KMS-11 (cell line): ENCODE measurements at regions not wholly inside any gene's neighbourhood (a gene's known extent, or its start where the extent isn't known, plus 50 kb on each side); places are given as distances from the start of the nearest gene placed in this dataset.

Experiments
- H2AFZ ChIP-seq: fragments of 200-600 bp; sonication (generic); 2 replicates; pipeline ENCODE4 v1.6.1; 2016; ENCODE audit warnings: antibody characterized with exemption, mixed run types, low read depth
- H3K27ac ChIP-seq: fragments of 200-600 bp; sonication (generic); 2 replicates; pipeline ENCODE4 v1.6.1; 2016; ENCODE audit warnings: mild to moderate bottlenecking, mixed run types
- H3K27me3 ChIP-seq: fragments of 200-600 bp; sonication (generic); 2 replicates; pipeline ENCODE4 v1.6.1; 2017; ENCODE audit warnings: mild to moderate bottlenecking, low read depth, mixed run types, moderate library complexity; ENCODE audit not compliant: insufficient read depth
- H3K36me3 ChIP-seq: fragments of 200-600 bp; sonication (generic); 2 replicates; pipeline ENCODE4 v1.6.1; 2017; ENCODE audit warnings: mild to moderate bottlenecking, mixed run types; ENCODE audit not compliant: insufficient read depth
- H3K4me1 ChIP-seq: fragments of 200-600 bp; sonication (generic); 2 replicates; pipeline ENCODE4 v1.6.1; 2016; ENCODE audit warnings: mild to moderate bottlenecking, low read depth, mixed run types; ENCODE audit not compliant: poor library complexity, severe bottlenecking
- H3K4me2 ChIP-seq: fragments of 200-600 bp; sonication (generic); 2 replicates; pipeline ENCODE4 v1.7.0; 2016; ENCODE audit warnings: mild to moderate bottlenecking, mixed run types
- H3K4me3 ChIP-seq: fragments of 200-600 bp; sonication (generic); IDR thresholded peaks from 2 replicates; pipeline ENCODE4 v1.6.1; 2017; ENCODE audit warnings: low read depth, low read length, mixed read lengths; ENCODE audit not compliant: insufficient read depth
- H3K79me2 ChIP-seq: fragments of 200-600 bp; sonication (generic); 2 replicates; pipeline ENCODE4 v1.6.1; 2016; ENCODE audit warnings: low read depth, mixed run types; ENCODE audit not compliant: insufficient read depth
- H3K9ac ChIP-seq: fragments of 200-600 bp; sonication (generic); 2 replicates; pipeline ENCODE4 v1.6.1; 2016; ENCODE audit warnings: mild to moderate bottlenecking, mixed run types
- H4K20me1 ChIP-seq: fragments of 200-600 bp; sonication (generic); 2 replicates; pipeline ENCODE4 v1.6.1; 2016; ENCODE audit warnings: mild to moderate bottlenecking, mixed run types; ENCODE audit not compliant: insufficient read depth
- TF ChIP-seq, protein P1 (sequence below): fragments of 200-600 bp; sonication (generic); conservative IDR thresholded peaks from 2 replicates; pipeline ENCODE4 v1.6.1; 2017; ENCODE audit warnings: low read depth, mild to moderate bottlenecking, antibody characterized with exemption, low read length, moderate library complexity, mixed read lengths

DNA sequence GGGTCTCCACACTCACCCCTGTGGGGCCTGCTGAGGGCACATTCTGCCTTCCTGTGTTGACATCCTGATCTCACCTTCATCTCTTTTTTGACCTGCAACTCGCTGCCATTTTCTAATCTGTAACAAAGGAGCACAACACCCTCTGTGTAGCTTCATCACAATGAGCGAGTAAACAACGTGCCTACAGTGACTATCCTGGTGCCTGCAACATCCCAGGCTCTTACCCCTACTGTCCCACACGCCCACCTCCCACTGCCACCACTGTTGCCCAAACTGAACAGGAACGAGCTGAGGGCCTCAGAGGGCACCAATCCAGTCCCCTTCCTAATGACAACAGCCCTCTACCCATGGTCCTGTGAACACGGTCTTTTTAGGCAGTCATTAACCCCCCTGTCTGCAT is 102.2 kb upstream of the GJB6 start:
- Histone ChIP-seq H3K27me3 (no peaks in the 10 kb centered on the region), H4K20me1 (no peaks in the 10 kb centered on the region), H3K4me1 (no peaks in the 10 kb centered on the region), H3K4me3 (no peak overlapping the region), H3K9ac (no peak overlapping the region), H3K36me3 (no peaks in the 10 kb centered on the region), H3K79me2 (no peaks in the 10 kb centered on the region), H2AFZ (no peak overlapping the region), H3K4me2 (no peak overlapping the region), H3K27ac (no peak overlapping the region)
- TF ChIP-seq, protein P1, sequence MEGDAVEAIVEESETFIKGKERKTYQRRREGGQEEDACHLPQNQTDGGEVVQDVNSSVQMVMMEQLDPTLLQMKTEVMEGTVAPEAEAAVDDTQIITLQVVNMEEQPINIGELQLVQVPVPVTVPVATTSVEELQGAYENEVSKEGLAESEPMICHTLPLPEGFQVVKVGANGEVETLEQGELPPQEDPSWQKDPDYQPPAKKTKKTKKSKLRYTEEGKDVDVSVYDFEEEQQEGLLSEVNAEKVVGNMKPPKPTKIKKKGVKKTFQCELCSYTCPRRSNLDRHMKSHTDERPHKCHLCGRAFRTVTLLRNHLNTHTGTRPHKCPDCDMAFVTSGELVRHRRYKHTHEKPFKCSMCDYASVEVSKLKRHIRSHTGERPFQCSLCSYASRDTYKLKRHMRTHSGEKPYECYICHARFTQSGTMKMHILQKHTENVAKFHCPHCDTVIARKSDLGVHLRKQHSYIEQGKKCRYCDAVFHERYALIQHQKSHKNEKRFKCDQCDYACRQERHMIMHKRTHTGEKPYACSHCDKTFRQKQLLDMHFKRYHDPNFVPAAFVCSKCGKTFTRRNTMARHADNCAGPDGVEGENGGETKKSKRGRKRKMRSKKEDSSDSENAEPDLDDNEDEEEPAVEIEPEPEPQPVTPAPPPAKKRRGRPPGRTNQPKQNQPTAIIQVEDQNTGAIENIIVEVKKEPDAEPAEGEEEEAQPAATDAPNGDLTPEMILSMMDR, result no peak

DNA sequence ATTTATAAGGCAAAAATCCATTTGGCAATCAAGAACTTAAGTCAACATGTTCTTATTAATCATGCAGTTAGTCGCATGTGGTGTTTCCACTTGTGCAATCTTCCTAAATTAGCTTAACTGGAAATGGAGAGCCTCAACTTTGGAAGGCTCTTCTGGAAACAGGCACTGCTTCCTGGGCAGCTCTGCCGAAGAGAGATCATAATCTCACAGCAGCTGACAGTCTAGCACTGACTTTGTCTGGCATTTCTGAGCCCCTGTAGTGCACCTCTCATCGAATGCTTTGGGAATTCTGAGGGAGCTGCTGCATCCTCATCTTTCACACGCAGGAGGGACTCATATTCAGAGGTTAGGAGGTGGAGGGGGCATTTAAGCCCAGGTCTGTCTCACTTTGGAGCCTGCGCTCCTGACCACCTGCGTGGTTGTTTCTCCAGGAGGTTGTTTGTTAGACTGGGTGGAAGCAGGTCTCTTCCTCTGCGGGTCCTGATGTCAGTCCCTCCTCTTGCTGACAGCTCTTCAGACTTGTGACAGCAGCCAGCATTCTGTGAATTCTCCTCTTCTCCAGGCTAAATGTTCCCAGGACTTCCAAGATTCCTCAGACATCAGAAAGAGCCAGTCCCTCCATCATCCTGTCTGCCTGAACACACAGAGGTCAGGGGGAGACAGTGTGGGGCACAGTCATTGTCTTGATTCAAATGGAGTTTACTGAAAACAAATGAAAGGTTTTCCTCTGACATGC is 100.4 kb upstream of the GJB6 start:
- TF ChIP-seq, protein P1, result no peak
- Histone ChIP-seq H3K36me3 (no peaks in the 10 kb centered on the region), H4K20me1 (no peaks in the 10 kb centered on the region), H3K4me1 (no peaks in the 10 kb centered on the region), H3K4me2 (no peak overlapping the region), H2AFZ (no peak overlapping the region), H3K4me3 (no peak overlapping the region), H3K9ac (no peak overlapping the region), H3K27ac (no peak overlapping the region), H3K27me3 (no peaks in the 10 kb centered on the region), H3K79me2 (no peaks in the 10 kb centered on the region)

DNA sequence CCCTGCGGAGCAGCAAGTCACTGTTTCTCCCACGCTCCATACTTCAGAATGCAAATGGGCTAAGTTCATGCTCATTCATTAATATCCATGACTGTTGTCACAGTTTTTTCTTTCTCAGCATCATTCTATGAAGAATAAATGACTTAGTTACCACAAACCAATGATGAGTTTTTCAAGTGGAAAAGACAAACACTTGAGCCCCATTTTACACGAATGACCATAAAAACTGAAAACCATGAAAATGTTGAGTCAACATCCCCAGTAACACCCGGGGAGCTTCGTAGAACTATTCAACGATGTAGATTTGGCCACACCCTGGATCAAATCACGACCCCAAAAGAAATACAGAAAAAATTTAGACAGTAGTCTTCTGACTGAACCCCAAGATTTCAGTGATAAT is 99.8 kb upstream of the GJB6 start:
- no peaks in the 10 kb centered on the region for H3K4me1 ChIP-seq
- H3K9ac ChIP-seq, result no peak overlapping the region
- H3K27ac ChIP-seq, result no peak overlapping the region

DNA sequence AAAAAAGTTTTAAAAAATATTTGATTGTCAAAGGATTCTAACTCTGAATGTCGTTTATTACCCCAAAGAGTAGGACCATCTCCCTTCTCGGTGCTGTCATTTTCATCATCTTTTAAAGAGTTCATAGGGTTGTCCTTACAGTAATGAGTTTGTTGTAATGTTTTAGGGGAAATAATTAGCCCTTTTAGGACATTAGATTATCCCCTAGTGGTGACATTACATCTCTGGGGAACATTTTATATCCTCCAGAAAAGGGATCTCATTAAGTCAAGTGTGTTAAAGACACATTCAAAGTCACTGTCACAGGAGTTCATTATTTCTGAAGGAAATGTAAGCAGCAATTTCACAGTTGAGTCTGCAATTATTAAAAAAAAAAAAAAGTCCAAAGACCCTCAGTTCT is 99.3 kb upstream of the GJB6 start:
- no peaks in the 10 kb centered on the region for H4K20me1 ChIP-seq

More for the DNA sequence above, 99.8 kb upstream of the GJB6 start:
- H4K20me1 ChIP-seq, result no peaks in the 10 kb centered on the region
- no peak overlapping the region for H3K4me3 ChIP-seq
- H3K27me3 ChIP-seq, result no peaks in the 10 kb centered on the region
- no peak overlapping the region for H3K4me2 ChIP-seq
- TF ChIP-seq, protein P1, result no peak
- no peaks in the 10 kb centered on the region for H3K36me3 ChIP-seq
- H3K79me2 ChIP-seq, result no peaks in the 10 kb centered on the region
- H2AFZ ChIP-seq, result no peak overlapping the region

More for the DNA sequence above, 99.3 kb upstream of the GJB6 start:
- Histone ChIP-seq H3K9ac (no peak overlapping the region), H3K4me2 (no peak overlapping the region), H3K27ac (no peak overlapping the region), H3K79me2 (no peaks in the 10 kb centered on the region), H3K27me3 (no peaks in the 10 kb centered on the region), H3K36me3 (no peaks in the 10 kb centered on the region), H2AFZ (no peak overlapping the region), H3K4me1 (no peaks in the 10 kb centered on the region), H3K4me3 (no peak overlapping the region)
- TF ChIP-seq, protein P1, result no peak
